ENCODE measurements at regions not wholly inside any gene's neighbourhood (a gene's known extent, or its start where the extent isn't known, plus 50 kb on each side); places are given as distances from the start of the nearest gene placed in this dataset.

- TF ChIP-seq ETS1 (IDR thresholded peaks at IDR 0.05) (no peak), EZH2phosphoT487 (IDR thresholded peaks at IDR 0.05; ENCODE audit: unreplicated experiment) (no peak), CREB1 (CRISPR knock-in tag; IDR thresholded peaks at IDR 0.05; ENCODE audit: low read depth) (no peak), ZNF114 (CRISPR knock-in tag; IDR thresholded peaks at IDR 0.05) (no peak)
- TF ChIP-seq, protein P1, sequence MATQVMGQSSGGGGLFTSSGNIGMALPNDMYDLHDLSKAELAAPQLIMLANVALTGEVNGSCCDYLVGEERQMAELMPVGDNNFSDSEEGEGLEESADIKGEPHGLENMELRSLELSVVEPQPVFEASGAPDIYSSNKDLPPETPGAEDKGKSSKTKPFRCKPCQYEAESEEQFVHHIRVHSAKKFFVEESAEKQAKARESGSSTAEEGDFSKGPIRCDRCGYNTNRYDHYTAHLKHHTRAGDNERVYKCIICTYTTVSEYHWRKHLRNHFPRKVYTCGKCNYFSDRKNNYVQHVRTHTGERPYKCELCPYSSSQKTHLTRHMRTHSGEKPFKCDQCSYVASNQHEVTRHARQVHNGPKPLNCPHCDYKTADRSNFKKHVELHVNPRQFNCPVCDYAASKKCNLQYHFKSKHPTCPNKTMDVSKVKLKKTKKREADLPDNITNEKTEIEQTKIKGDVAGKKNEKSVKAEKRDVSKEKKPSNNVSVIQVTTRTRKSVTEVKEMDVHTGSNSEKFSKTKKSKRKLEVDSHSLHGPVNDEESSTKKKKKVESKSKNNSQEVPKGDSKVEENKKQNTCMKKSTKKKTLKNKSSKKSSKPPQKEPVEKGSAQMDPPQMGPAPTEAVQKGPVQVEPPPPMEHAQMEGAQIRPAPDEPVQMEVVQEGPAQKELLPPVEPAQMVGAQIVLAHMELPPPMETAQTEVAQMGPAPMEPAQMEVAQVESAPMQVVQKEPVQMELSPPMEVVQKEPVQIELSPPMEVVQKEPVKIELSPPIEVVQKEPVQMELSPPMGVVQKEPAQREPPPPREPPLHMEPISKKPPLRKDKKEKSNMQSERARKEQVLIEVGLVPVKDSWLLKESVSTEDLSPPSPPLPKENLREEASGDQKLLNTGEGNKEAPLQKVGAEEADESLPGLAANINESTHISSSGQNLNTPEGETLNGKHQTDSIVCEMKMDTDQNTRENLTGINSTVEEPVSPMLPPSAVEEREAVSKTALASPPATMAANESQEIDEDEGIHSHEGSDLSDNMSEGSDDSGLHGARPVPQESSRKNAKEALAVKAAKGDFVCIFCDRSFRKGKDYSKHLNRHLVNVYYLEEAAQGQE (IDR thresholded peaks at IDR 0.05; ENCODE audit: unreplicated experiment) = no peak
Observed at GRCh38 chr2:235301202-235302076, 192.4 kb upstream of the AGAP1 start (continued).

GRCh38 chr2:235302263-235302662 lies 191.6 kb upstream of the AGAP1 start:
- H3K27me3 ChIP-seq (ENCODE audit: insufficient read depth) = no peaks in the 10 kb centered on the region
- Mint-ChIP-seq H3K36me3 (ENCODE audit: low read depth) (no peaks in the 10 kb centered on the region; the same call in 2 of the 3 replicates), H3K27ac (no peak overlapping the region), H3K4me1 (peaks cover 7% of the 10 kb centered on the region), H3K27me3 (ENCODE audit: insufficient read depth, low read depth, poor library complexity) (peaks cover 8% of the 10 kb centered on the region), H3K9me3 (peaks cover 8% of the 10 kb centered on the region; the same call in 2 of the 3 replicates), H3K4me3 (no peak overlapping the region)
- H3K4me1 ChIP-seq (ENCODE audit: insufficient read depth) = no peaks in the 10 kb centered on the region
- no peaks in the 10 kb centered on the region for H3F3A ChIP-seq (replicated peaks; ENCODE audit: low read depth)
- DNase-seq (ENCODE audit: low spot score) (no peak), ATAC-seq (no peak)
- no peaks in the 10 kb centered on the region for H3K9me2 ChIP-seq (ENCODE audit: insufficient read depth)
- no peaks in the 10 kb centered on the region for H3K36me3 ChIP-seq (ENCODE audit: insufficient read depth)
- H3K4me3 ChIP-seq = no peak overlapping the region
- H3K27ac ChIP-seq (ENCODE audit: low read depth) = no peak overlapping the region
- no peak overlapping the region for H3K4me2 ChIP-seq
- no peak overlapping the region for H2AFZ ChIP-seq
- H4K20me1 ChIP-seq (replicated peaks; ENCODE audit: insufficient read depth) = no peaks in the 10 kb centered on the region
- no peaks in the 10 kb centered on the region for H3K79me2 ChIP-seq (replicated peaks; ENCODE audit: insufficient read depth)
- no peak for TF ChIP-seq EZH2phosphoT487 (IDR thresholded peaks at IDR 0.05; ENCODE audit: unreplicated experiment)
- TF ChIP-seq, protein P1 (IDR thresholded peaks at IDR 0.05; ENCODE audit: unreplicated experiment) = no peak
- TF ChIP-seq ZNF331 (CRISPR knock-in tag; IDR thresholded peaks at IDR 0.05; ENCODE audit: low read depth) = no peak
- TF ChIP-seq, protein P2, sequence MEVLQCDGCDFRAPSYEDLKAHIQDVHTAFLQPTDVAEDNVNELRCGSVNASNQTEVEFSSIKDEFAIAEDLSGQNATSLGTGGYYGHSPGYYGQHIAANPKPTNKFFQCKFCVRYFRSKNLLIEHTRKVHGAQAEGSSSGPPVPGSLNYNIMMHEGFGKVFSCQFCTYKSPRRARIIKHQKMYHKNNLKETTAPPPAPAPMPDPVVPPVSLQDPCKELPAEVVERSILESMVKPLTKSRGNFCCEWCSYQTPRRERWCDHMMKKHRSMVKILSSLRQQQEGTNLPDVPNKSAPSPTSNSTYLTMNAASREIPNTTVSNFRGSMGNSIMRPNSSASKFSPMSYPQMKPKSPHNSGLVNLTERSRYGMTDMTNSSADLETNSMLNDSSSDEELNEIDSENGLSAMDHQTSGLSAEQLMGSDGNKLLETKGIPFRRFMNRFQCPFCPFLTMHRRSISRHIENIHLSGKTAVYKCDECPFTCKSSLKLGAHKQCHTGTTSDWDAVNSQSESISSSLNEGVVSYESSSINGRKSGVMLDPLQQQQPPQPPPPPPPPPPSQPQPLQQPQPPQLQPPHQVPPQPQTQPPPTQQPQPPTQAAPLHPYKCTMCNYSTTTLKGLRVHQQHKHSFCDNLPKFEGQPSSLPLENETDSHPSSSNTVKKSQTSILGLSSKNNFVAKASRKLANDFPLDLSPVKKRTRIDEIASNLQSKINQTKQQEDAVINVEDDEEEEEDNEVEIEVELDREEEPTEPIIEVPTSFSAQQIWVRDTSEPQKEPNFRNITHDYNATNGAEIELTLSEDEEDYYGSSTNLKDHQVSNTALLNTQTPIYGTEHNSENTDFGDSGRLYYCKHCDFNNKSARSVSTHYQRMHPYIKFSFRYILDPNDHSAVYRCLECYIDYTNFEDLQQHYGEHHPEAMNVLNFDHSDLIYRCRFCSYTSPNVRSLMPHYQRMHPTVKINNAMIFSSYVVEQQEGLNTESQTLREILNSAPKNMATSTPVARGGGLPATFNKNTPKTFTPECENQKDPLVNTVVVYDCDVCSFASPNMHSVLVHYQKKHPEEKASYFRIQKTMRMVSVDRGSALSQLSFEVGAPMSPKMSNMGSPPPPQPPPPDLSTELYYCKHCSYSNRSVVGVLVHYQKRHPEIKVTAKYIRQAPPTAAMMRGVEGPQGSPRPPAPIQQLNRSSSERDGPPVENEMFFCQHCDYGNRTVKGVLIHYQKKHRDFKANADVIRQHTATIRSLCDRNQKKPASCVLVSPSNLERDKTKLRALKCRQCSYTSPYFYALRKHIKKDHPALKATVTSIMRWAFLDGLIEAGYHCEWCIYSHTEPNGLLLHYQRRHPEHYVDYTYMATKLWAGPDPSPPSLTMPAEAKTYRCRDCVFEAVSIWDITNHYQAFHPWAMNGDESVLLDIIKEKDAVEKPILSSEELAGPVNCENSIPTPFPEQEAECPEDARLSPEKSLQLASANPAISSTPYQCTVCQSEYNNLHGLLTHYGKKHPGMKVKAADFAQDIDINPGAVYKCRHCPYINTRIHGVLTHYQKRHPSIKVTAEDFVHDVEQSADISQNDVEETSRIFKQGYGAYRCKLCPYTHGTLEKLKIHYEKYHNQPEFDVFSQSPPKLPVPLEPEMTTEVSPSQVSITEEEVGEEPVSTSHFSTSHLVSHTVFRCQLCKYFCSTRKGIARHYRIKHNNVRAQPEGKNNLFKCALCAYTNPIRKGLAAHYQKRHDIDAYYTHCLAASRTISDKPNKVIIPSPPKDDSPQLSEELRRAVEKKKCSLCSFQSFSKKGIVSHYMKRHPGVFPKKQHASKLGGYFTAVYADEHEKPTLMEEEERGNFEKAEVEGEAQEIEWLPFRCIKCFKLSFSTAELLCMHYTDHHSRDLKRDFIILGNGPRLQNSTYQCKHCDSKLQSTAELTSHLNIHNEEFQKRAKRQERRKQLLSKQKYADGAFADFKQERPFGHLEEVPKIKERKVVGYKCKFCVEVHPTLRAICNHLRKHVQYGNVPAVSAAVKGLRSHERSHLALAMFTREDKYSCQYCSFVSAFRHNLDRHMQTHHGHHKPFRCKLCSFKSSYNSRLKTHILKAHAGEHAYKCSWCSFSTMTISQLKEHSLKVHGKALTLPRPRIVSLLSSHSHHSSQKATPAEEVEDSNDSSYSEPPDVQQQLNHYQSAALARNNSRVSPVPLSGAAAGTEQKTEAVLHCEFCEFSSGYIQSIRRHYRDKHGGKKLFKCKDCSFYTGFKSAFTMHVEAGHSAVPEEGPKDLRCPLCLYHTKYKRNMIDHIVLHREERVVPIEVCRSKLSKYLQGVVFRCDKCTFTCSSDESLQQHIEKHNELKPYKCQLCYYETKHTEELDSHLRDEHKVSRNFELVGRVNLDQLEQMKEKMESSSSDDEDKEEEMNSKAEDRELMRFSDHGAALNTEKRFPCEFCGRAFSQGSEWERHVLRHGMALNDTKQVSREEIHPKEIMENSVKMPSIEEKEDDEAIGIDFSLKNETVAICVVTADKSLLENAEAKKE (CRISPR knock-in tag; IDR thresholded peaks at IDR 0.05) = no peak
- no peak for TF ChIP-seq EZH2 (IDR thresholded peaks at IDR 0.05; ENCODE audit: low read depth, unreplicated experiment)
- no peak for TF ChIP-seq POLR2AphosphoS5 (IDR thresholded peaks at IDR 0.05; ENCODE audit: low read depth)

Measured in GM23338 (cell line).